Liver (tissue), 3 donors: ENCODE measurements at regions not wholly inside any gene's neighbourhood (a gene's known extent, or its start where the extent isn't known, plus 50 kb on each side); places are given as distances from the start of the nearest gene placed in this dataset.

Source experiments
- ATF3 ChIP-seq: IDR thresholded peaks from 2 replicates; pipeline ENCODE4 v1.6.1; 2016; ENCODE audit warnings: antibody characterized with exemption
- GABPA ChIP-seq, 2 donors: IDR thresholded peaks in 1 of 2; conservative IDR thresholded peaks in 1 of 2; 2 replicates each; pipeline ENCODE4 v1.6.1; 2016; ENCODE audit warnings: antibody characterized with exemption in 2 of 2, mild to moderate bottlenecking in 1 of 2, moderate library complexity in 1 of 2
- HNF4G ChIP-seq: IDR thresholded peaks from 2 replicates; pipeline ENCODE4 v1.6.1; 2016; ENCODE audit warnings: antibody characterized with exemption
- JUND ChIP-seq, 2 donors: IDR thresholded peaks; 2 replicates each; pipeline ENCODE4 v1.6.1; 2016; ENCODE audit warnings: antibody characterized with exemption in 2 of 2
- RXRA ChIP-seq, 2 donors: IDR thresholded peaks; 2 replicates each; pipeline ENCODE4 v1.6.1; 2017 to 2018; ENCODE audit warnings: antibody characterized with exemption in 2 of 2, mild to moderate bottlenecking in 1 of 2
- SP1 ChIP-seq: IDR thresholded peaks from 2 replicates; pipeline ENCODE4 v1.6.1; 2018; ENCODE audit warnings: antibody characterized with exemption, mild to moderate bottlenecking
- TAF1 ChIP-seq: conservative IDR thresholded peaks from 2 replicates; pipeline ENCODE4 v1.6.1; 2016; ENCODE audit warnings: antibody characterized with exemption, mild to moderate bottlenecking
- TF ChIP-seq, protein P1 (sequence below): fragments of 150-350 bp; IDR thresholded peaks from 2 replicates; pipeline ENCODE4 v1.5.1; 2017; ENCODE audit warnings: improper control_type of control experiment, low read depth, low read length; ENCODE audit not compliant: missing input control
- TF ChIP-seq, protein P2 (sequence below): IDR thresholded peaks from 2 replicates; pipeline ENCODE4 v1.6.1; 2016; ENCODE audit warnings: antibody characterized with exemption
- TF ChIP-seq, protein P3 (sequence below): IDR thresholded peaks from 2 replicates; pipeline ENCODE4 v1.6.1; 2016; ENCODE audit warnings: antibody characterized with exemption, mild to moderate bottlenecking
- TF ChIP-seq, protein P4 (sequence below): IDR thresholded peaks from 2 replicates; pipeline ENCODE4 v1.6.1; 2016; ENCODE audit warnings: antibody characterized with exemption
- donor health status: healthy.
- donor health status: healthy.

GRCh38 chr2:199685669-199686068, 165.3 kb downstream of the FTCDNL1 start:
- TF ChIP-seq, protein P1, sequence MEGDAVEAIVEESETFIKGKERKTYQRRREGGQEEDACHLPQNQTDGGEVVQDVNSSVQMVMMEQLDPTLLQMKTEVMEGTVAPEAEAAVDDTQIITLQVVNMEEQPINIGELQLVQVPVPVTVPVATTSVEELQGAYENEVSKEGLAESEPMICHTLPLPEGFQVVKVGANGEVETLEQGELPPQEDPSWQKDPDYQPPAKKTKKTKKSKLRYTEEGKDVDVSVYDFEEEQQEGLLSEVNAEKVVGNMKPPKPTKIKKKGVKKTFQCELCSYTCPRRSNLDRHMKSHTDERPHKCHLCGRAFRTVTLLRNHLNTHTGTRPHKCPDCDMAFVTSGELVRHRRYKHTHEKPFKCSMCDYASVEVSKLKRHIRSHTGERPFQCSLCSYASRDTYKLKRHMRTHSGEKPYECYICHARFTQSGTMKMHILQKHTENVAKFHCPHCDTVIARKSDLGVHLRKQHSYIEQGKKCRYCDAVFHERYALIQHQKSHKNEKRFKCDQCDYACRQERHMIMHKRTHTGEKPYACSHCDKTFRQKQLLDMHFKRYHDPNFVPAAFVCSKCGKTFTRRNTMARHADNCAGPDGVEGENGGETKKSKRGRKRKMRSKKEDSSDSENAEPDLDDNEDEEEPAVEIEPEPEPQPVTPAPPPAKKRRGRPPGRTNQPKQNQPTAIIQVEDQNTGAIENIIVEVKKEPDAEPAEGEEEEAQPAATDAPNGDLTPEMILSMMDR = no peak
- TF ChIP-seq GABPA (IDR thresholded peaks at IDR 0.05 in 1 of 2, conservative IDR thresholded peaks at IDR 0.05 in 1 of 2) (no peak), HNF4G (no peak), ATF3 (no peak), RXRA (IDR thresholded peaks at IDR 0.05) (no peak), SP1 (no peak), JUND (IDR thresholded peaks at IDR 0.05) (no peak), TAF1 (no peak)
- TF ChIP-seq, protein P2, sequence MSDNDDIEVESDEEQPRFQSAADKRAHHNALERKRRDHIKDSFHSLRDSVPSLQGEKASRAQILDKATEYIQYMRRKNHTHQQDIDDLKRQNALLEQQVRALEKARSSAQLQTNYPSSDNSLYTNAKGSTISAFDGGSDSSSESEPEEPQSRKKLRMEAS = no peak
- TF ChIP-seq, protein P3, sequence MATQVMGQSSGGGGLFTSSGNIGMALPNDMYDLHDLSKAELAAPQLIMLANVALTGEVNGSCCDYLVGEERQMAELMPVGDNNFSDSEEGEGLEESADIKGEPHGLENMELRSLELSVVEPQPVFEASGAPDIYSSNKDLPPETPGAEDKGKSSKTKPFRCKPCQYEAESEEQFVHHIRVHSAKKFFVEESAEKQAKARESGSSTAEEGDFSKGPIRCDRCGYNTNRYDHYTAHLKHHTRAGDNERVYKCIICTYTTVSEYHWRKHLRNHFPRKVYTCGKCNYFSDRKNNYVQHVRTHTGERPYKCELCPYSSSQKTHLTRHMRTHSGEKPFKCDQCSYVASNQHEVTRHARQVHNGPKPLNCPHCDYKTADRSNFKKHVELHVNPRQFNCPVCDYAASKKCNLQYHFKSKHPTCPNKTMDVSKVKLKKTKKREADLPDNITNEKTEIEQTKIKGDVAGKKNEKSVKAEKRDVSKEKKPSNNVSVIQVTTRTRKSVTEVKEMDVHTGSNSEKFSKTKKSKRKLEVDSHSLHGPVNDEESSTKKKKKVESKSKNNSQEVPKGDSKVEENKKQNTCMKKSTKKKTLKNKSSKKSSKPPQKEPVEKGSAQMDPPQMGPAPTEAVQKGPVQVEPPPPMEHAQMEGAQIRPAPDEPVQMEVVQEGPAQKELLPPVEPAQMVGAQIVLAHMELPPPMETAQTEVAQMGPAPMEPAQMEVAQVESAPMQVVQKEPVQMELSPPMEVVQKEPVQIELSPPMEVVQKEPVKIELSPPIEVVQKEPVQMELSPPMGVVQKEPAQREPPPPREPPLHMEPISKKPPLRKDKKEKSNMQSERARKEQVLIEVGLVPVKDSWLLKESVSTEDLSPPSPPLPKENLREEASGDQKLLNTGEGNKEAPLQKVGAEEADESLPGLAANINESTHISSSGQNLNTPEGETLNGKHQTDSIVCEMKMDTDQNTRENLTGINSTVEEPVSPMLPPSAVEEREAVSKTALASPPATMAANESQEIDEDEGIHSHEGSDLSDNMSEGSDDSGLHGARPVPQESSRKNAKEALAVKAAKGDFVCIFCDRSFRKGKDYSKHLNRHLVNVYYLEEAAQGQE = no peak
- TF ChIP-seq, protein P4, sequence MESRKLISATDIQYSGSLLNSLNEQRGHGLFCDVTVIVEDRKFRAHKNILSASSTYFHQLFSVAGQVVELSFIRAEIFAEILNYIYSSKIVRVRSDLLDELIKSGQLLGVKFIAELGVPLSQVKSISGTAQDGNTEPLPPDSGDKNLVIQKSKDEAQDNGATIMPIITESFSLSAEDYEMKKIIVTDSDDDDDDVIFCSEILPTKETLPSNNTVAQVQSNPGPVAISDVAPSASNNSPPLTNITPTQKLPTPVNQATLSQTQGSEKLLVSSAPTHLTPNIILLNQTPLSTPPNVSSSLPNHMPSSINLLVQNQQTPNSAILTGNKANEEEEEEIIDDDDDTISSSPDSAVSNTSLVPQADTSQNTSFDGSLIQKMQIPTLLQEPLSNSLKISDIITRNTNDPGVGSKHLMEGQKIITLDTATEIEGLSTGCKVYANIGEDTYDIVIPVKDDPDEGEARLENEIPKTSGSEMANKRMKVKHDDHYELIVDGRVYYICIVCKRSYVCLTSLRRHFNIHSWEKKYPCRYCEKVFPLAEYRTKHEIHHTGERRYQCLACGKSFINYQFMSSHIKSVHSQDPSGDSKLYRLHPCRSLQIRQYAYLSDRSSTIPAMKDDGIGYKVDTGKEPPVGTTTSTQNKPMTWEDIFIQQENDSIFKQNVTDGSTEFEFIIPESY = no peak
